GM18858 (cell line): ENCODE measurements at regions not wholly inside any gene's neighbourhood (a gene's known extent, or its start where the extent isn't known, plus 50 kb on each side); places are given as distances from the start of the nearest gene placed in this dataset.
A peak's percentile ranks its signal among the peaks of the same experiment; 100 is the strongest.
"Not testable (repeated sequence)": the region's sequence is repeated elsewhere in the genome, so short reads cannot be mapped to it uniquely, and the experiment has no call there.

Source experiments
- ATAC-seq: cut with Tn5 transposase; IDR thresholded peaks from one replicate; pipeline ENCODE4 v1.9.1; 2021; ENCODE audit not compliant: unreplicated experiment

DNA sequence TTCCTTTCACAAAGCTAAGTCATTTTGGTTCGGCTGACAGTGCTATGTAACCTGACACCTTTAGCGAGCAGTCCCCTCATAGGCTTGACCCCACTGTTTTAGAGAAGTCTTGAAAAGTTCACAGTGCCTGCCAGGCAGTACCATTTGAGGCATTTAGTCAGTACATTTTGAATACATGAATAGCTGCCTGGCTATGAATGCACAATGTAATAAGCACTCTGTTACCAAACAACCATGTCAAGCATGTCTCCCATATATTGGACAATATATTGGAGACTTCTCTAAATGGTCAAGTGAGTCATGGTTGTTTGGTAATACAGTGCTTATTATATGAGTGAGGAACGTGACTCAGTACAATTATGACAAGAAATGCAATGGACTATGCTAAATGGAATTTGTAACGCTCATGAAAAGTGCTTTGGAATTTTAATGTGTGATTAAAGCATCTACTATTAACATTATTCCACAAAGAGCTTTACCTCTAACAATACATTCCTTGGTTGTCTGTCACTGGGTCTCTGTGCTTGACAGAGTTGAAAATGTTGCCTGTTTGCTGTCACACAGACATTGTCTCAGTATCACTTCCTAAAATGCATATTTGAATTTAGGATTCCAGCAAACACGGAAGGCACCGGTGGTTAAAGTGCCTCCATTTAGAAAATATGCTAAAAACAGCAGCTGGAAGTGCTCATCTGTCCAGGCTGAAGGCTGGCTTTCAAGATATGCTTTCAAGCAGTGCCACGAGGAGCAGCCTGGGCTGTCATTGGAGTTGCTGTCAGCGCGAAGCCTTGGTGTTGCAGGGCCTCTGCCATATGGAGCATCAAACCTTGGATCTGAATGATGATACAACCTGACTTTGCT lies 458.6 kb downstream of the FBXO15 start:
- ATAC-seq, result peak; percentile 90

DNA sequence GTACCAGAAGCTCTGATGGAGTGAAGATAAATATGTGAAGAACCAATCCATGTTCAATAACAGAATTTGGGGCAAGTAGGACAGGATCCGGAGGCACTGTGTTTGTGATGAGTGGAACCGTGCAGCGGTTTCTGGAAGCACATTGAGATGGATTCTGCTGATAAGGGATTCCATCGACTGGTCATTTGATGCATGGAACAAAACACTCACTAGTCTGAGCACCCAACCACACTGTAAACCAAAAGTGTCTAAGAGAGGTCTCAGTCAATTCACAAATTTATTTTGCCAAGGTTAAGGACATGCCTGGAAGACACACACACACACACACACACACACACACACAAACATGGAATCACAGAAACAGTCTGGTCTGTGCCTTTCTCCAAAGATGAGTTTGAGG lies 459.5 kb downstream of the FBXO15 start:
- ATAC-seq, result no peak

DNA sequence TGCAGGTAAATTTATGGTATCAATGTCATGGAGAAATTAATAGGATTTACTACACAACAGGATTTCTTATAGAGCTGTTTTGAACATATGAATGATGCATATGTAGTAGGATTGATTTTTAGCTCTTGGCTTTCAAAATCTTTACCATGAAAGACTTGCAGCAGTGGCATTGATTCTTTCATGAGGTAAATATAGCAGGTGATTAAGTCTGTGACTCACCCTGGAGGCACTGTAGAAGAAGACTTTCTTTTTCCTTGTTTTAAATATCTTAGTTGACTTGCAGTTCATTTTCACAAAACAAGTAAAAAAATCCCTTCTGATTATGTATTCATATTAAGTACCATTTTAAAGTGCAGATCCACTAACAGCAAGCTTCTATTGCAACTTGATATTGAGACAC lies 463.0 kb downstream of the FBXO15 start:
- no peak for ATAC-seq

DNA sequence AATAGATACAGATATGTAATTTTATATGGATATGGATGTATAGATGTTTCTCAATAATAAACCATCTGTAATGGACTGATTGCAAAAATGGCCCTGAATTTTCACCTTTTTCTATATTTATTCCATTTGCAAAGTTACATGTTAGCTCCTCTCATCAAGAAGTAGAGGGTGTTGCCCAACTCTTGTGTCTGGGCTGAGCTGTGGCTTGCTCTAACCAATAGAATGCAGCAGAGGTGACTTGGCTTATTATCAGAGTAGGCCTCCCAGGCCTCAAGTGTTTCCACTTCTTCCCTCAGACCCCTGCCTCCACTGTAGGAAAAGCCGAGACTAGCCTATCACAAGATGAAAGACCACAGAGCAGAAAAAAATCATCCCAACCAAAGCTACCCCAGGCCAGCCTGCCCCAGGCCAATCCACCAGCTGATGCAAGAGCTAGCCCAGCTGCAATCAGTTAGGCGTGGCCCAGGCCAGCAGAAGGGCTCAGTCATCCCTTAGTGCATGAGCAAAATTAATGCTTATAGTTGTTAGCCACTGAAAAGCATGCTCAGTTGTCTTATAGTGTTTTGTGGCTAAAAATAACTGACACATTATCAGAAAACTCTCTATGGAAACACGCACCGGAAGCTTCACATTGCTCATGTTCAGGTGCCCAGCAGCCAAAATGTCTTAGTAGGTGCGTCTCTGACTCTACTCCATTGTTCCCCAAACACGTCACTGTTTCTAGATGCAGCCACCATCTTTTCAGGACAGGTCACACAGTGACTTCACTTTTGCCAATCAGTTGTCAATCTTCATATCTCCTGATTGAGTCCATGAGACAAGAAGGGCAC lies 464.0 kb downstream of the FBXO15 start:
- ATAC-seq, result no peak

DNA sequence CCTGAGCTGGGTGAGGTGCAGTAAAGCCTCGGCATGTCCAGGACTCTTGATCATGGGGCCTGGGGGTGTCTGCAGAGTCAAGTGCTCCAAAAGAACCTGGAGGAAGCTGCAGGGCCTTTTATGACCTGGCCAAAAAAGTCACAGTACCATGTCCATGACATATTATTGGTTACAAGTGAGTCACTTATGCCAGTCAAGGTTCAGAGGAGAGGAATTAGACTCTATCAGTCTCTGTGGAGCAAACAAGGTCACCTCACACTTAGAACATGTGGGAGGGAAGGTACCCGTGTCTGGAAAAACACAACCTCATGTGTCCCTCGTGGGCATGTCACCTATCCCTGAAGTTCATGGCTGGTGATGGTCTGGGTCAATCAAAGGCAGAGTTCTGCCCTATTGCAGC lies 465.7 kb downstream of the FBXO15 start:
- no peak for ATAC-seq

DNA sequence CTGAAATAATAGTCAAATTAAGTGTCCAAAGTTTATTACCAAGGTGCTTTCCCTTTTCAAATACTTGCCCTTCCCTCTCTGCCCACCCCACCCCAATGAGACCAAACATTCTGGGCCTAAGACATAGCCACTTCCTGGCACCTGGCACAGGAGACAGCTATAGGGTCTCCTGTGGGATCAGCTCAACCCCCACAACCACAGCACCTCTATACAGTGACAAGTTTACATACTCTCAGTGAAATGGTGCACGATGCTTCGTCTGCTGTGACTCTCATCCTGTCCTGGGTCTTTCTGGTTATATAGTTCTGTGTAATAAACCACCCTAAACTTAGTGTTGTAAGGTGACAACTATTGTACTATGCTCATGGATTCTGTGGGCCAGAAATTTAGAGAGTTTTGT lies 466.2 kb downstream of the FBXO15 start:
- no peak for ATAC-seq

DNA sequence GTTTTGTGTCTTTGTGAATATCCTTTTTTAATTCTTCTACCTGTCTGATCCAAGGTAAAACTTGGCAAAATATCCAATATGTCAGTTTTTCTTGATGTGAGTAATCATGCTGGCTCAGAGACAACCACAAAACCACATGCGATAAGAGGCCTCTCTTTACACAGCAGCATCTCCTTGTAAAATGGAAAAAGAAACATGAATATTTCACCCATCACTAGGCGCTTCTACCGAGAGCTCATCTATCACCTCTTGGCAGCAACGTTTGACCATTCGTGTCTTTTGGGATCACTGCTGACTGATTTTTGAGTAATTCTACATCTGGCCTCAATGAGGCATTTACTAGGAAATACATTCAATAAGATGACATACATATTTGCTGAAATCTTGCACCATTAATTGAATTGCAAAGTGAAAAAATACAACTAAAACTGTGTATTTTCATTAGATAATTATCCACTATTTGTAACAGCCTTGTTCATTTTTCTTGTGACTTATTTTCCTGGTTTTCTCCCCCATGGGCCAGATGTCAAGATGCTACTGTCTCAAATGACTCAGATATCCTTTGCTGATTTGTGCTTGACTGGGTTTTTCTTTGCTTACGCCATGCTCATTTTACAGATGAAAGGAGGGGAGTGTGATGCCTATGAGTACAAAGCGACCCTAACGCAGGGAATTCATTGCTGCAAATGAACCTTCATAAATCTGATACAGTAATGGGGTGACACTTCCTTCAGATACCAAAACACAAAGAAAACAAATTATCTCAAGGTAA lies 467.5 kb downstream of the FBXO15 start:
- ATAC-seq, result no peak

DNA sequence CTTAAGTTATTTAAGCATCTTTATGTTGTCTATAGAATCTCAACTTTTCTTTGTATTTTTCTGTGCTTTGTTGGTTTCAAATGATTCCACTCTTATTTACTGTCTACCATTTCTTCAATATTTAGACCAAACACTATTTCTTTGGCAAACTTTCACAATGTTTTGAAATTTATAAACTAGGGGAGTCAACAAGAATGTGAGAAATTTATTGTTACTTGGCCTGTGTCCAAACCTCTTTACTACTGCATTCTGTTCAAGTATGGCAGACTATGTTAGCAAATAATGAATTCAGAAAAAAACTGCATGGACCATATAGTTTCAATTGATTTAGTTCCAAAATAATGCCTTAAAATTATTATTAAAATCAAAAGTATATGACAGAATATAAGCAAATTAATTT lies 470.2 kb downstream of the FBXO15 start:
- no peak for ATAC-seq

DNA sequence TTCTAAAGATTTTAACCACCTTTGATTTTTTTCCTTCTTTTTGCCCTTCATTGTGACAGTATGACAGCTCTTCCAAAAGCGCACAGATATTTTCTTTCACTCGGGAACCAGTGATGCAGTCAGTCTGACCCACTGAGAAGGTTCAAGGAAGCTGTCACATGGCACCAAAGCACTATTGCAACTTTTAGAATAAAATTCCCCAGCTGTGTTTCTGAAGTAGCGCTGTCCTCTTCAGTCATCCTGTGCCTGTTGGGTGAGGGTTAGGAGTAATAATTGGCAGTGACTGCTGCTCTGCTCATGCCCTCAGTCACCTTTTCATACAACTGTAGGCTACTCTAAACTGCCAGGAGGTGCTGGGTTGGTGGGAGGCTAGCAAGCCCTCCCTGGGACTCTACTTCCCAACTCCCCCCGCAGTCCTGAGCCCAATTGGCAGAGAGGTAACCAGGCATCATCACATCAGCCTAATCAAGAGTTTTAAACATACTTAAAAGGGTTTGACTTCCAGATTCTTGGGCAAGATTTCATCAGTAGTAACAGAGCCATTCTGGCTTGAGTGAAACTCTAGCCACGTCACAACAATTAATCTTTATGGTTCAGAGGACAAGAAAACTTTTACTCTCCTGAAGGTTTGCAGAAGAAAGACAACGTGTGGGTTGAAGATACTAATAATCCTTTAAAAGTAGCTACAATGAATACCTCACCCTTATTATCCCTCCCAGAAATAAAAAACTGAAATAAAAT lies 473.3 kb downstream of the FBXO15 start:
- ATAC-seq, result no peak

DNA sequence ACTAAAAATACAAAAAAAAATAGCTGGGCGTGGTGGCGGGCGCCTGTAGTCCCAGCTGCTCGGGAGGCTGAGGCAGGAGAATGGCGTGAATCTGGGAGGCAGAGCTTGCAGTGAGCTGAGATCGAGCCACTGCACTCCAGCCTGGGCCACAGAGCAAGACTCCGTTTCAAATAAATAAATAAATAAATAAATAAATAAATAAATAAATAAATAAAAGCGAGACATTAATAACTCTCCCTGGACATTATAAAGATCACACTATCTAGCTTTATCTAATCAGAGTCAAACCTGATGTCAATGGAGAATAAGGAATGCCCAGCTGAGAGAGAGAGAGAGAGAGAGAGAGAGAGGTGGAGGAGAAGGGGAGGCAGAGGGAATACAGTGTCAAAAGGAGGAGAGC lies 476.2 kb downstream of the FBXO15 start:
- ATAC-seq, result not testable (repeated sequence)

DNA sequence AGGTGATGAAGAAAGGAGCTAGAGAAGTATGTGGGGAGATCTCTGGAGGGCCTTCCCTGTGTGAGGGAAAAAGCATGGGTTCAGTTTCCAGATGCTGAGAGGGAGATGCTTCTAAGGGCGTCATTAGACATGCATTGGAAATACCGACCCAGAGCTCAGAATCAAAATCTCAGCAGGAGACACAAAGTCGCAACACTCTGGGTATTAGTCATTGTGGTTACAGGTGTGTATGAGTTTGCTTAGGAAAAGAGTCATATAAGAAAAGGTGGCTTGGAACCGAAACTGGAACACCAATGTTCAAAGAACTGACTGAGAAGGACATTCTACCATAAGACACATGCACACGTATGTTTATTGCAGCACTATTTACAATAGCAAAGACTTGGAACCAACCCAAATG lies 477.1 kb downstream of the FBXO15 start:
- peak; percentile 97 for ATAC-seq

DNA sequence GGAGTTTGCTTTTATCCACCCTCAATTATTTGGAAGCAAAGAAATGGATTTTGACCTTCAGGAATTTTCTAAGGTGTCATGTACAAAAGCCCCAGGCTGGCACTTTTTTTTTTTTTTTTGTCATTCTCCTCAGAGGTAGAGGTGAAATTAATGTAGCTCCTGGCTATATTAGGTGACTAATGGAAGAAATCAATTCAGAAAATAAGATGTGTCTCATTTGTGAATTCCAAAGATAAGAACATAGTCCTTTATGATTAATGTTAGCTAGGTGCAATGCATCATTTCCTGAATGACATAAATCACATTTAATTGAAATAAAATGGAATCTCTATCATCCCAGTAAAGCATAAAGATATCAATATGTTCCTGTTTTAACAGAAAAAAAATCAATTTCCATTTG lies 477.6 kb downstream of the FBXO15 start:
- ATAC-seq, result no peak

DNA sequence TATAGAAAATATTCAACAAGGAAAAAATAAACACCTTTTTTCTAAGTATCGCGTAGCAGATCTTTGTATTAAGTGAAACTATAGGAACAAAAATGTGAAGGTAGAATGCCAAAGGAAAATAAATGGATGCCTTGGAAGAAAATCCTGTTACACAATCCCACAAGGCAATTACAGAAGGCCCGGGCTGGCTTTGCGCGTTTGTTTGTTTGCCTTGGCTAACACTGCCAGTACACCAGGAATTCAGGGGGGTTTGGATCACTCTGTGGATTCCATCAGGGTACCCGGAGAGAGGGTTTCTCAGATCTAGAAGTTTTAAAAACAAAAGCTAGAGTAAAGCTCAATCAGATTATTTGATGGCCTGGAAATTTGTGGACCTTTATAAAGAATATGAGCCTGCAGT lies 478.3 kb downstream of the FBXO15 start:
- no peak for ATAC-seq

DNA sequence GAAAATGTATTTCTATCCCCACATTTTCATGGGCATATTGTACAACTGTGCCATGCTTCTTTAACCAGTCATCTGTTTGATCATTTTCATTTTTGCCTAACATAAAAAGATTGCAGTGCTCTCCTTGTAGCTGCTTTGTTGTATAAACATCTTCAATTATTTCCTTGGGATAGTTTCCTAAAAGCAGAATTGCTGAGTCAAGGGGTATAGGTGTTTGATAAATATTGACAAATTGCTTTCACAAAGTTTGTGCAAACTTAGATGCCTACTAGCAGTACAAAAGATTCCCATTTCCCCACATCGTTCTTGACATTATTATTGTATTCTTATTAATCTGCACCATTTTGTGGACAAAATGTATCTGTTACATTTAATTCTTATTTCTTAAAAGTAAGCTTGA lies 479.6 kb downstream of the FBXO15 start:
- ATAC-seq, result no peak

DNA sequence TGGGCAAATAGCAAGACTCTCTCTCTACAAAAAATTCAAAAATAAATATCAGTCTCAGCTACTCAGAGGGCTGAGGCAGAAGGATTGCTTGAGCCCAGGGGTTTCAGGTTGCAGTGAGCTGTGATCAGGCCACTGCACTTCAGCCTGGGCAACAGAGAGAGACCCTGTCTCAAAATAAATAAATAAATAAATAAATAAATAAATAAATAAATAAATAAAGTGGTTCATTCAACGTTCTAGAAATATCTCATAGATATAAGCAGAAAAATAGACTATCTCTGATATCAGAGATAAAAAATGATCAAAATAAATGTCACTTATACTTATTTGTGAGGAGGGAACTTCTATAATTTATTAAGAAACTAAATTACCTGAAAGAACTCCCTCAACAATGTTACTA lies 480.9 kb downstream of the FBXO15 start:
- no peak for ATAC-seq

DNA sequence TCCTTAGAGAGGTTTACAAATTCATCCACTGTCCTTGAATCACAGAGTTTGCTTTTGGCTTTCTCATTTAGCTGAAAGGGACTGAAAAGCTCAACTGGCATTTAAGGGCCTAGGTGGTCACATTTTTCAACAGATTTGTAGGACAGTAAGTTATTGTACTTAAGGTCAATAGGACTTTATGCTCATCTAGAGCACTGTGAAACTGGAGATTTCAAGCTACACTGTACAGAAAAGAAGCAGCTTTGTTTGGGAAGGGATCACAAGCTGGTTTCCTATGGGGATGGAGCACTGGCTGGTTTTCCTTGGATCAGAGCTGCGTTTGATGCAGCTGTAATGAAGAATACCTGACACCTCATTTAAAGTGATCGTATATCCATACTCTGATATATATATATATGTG lies 482.7 kb downstream of the FBXO15 start:
- ATAC-seq, result no peak

DNA sequence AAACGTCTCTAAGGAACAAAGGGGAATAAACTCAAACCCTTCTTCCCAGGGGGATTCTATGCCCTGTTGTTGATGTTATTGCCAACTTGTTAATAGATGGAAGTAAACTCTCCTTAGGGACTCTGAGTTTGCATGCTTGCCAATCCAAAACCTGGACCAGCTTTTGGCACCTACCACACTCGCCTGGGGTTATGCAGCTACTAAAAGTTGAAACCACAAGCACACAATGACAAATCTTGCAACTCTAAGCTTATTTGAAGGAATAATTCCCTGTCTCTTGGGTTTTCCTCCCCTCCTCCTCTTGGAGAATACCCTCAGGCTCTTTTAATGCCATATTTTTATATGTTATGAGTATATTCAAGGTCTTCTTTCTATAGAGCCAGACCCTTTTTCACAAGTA lies 484.1 kb downstream of the FBXO15 start:
- ATAC-seq, result no peak

DNA sequence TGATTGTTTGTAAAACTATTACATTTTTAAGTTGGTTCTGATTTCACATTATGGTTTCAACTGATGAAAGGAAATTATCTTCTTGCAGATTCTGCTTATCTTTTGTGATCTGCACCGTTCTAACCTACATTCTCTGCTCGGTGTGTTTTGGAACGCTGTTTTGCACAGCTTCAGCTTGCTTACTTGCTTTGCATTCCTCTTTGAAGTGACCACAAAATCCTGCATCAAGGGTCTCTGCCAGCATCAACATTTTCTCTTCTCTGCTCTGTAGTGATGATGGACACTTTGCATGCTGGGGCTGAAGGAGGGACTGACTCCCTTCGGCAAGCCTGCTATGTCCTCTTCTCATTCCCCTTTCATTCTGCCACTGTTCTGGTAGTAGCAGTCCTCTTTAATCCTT lies 485.2 kb downstream of the FBXO15 start:
- ATAC-seq, result no peak

DNA sequence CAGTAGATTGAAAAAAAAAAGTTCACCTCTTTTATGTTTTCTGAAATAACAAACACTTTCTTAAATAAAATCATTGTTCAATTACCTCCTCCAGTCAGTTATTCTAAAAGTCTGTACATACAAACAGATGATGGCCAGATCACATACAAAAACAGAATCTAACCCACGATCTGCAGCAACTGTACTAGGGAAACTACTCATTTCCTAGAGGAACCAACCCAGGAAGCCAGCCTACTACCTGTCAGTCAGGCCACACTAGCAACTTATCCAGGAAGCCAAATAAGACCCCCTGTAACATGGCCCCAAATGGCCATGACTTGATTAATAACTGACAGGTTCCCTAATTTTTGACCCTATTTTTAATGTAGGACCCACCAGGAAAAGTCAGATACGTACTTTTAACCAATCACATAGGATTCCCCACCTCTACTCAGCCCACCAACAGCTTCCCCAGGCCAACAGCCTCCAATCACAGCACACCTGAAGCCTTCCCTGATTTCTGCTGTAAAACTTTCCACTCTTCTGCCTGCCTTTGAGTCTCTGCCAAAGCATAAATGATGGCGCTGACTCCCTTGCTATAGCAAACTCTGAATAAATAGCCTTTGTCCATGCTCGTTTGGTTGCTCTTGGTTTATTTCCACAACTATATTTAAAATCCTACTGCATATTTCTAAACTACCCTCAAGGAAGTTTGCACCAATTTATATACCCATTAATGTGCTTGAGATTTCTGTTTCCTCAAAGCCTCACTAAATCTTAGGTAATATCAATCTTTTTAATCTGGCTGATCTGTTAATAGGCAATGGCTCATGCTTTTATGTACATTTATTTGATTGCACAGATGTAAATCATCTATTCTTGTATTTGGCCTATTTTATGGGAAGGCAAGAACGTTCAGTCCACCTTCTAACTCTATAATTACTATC lies 486.4 kb downstream of the FBXO15 start:
- ATAC-seq, result no peak

DNA sequence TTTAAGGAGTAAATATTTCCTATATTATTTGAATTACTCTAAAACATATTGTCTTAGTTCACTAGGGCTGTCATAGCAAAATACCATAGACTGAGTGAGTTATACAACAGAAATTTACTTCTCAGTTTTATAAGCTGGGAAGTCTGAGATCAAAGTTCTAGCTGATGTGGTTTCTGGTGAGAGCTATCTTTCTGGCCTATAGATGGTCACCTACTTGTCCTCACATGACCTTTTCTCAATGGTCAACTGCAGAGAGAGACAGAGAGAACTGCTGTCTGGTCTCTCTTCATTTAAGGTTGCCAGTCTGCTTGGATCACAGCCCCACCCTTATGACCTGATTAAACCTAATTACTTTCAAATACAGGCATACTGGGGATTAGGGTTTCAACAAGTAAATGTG lies 490.9 kb downstream of the FBXO15 start:
- no peak for ATAC-seq
